Esophagus muscularis mucosa (tissue), 4 donors: ENCODE measurements at regions not wholly inside any gene's neighbourhood (a gene's known extent, or its start where the extent isn't known, plus 50 kb on each side); places are given as distances from the start of the nearest gene placed in this dataset.
"Not testable (repeated sequence)": the region's sequence is repeated elsewhere in the genome, so short reads cannot be mapped to it uniquely, and the experiment has no call there.

ENCODE experiments used
- DNase-seq: peaks from one replicate; pipeline ENCODE4 v3.0.0-alpha.2; 2017; ENCODE audit errors: extremely low spot score
- H3K27ac ChIP-seq, 4 donors: fragments of 200-600 bp; sonication (generic); replicated peaks in 1 of 4; 1 replicate in 3 of 4; 2 replicates in 1 of 4; pipeline ENCODE4 v1.5.1; 2016 to 2019; ENCODE audit warnings: mild to moderate bottlenecking in 1 of 4
- H3K27me3 ChIP-seq, 4 donors: fragments of 200-600 bp; sonication (generic); one replicate each; pipeline versions ENCODE4 v1.5.1 to v1.6.0; 2016 to 2019
- H3K36me3 ChIP-seq, 4 donors: fragments of 200-600 bp; sonication (generic); one replicate each; pipeline ENCODE4 v1.5.1; 2016 to 2019
- H3K4me1 ChIP-seq, 4 donors: fragments of 200-600 bp; sonication (generic); one replicate each; pipeline ENCODE4 v1.5.1; 2016 to 2019
- H3K4me3 ChIP-seq, 4 donors: fragments of 200-600 bp; sonication (generic); 1 replicate in 2 of 4; 2 replicates in 2 of 4; pipeline ENCODE4 v1.5.1; 2016 to 2019; ENCODE audit warnings: mild to moderate bottlenecking in 4 of 4, moderate library complexity in 1 of 4
- H3K9me3 ChIP-seq, 4 donors: fragments of 200-600 bp; sonication (generic); 1 replicate in 3 of 4; 2 replicates in 1 of 4; pipeline ENCODE4 v1.5.1; 2016 to 2019
- CTCF ChIP-seq, 3 experiments: fragments of 200-600 bp in 2 of 3; fragments of 450-650 bp in 1 of 3; sonication (generic) in 2 of 3; IDR thresholded peaks; one replicate each; pipeline ENCODE4 v1.5.1; 2017 to 2019; ENCODE audit warnings: antibody characterized with exemption in 3 of 3, mild to moderate bottlenecking in 2 of 3, moderate library complexity in 1 of 3
- EP300 ChIP-seq: sonication (generic); formaldehyde crosslinking; IDR thresholded peaks from one replicate; pipeline ENCODE4 v1.6.1; 2017; ENCODE audit warnings: antibody characterized with exemption
- POLR2A ChIP-seq: fragments of 450-650 bp; IDR thresholded peaks from one replicate; pipeline ENCODE4 v1.6.1; 2017; ENCODE audit warnings: antibody characterized with exemption, moderate library complexity, mild to moderate bottlenecking, low read depth
- POLR2AphosphoS5 ChIP-seq, 2 donors: sonication (generic); formaldehyde crosslinking; IDR thresholded peaks; one replicate each; pipeline ENCODE4 v1.6.1; 2017; ENCODE audit warnings: antibody characterized with exemption in 2 of 2
- WGBS: methylation state at CpG from one replicate; pipeline ENCODE4 v1.1.5; 2018; 5-methylcytosine and 5-hydroxymethylcytosine counted together
- intact Hi-C: fragments of 100-400 bp; cut with DNase I; formaldehyde crosslinking; loops from one replicate; pipeline ENCODE4 v1.15.1; 2023

GRCh38 chr17:445839-446238 lies 93.2 kb upstream of the RPH3AL start, which contains the start of gene RFLNB:
TSS of gene RFLNB (minus strand) at chr17:445939.
- H3K9me3 ChIP-seq, H3K4me3 ChIP-seq, intact Hi-C loops, H3K27ac ChIP-seq, H3K4me1 ChIP-seq, H3K27me3 ChIP-seq, DNase-seq: not testable (repeated sequence)
- 89% methylated on average over 12 of the region's 12 CpGs for WGBS
- H3K36me3 ChIP-seq = peaks cover 6 to 38% (median 26%) of the 10 kb centered on the region in 4 donors

- WGBS = 95% methylated on average over 7 of the region's 7 CpGs
- intact Hi-C loops = no loop called here
- TF ChIP-seq POLR2A = no peak
- TF ChIP-seq EP300 = no peak
- no peak for TF ChIP-seq POLR2AphosphoS5 (IDR thresholded peaks at IDR 0.05)
- no peak for TF ChIP-seq CTCF (IDR thresholded peaks at IDR 0.05)
Observed at GRCh38 chr17:444879-445454, 92.4 kb upstream of the RPH3AL start.

GRCh38 chr17:443109-443508 lies 90.5 kb upstream of the RPH3AL start:
- Histone ChIP-seq H3K4me3 (no peak overlapping the region), H3K36me3 (peaks cover 6 to 38% (median 26%) of the 10 kb centered on the region in 4 donors), H3K27me3 (no peaks in the 10 kb centered on the region), H3K27ac (no peak overlapping the region), H3K4me1 (no peaks in the 10 kb centered on the region), H3K9me3 (no peaks in the 10 kb centered on the region)
- no peak for DNase-seq
- intact Hi-C loops = no loop called here
- WGBS = 96% methylated on average over 30 of the region's 30 CpGs
- TF ChIP-seq POLR2A (no peak), CTCF (IDR thresholded peaks at IDR 0.05) (no peak), POLR2AphosphoS5 (IDR thresholded peaks at IDR 0.05) (no peak), EP300 (no peak)

More at GRCh38 chr17:444879-445454, 92.4 kb upstream of the RPH3AL start:
- H3K27ac ChIP-seq = no peak overlapping the region
- no peak overlapping the region for H3K4me3 ChIP-seq
- no peaks in the 10 kb centered on the region for H3K4me1 ChIP-seq
- H3K36me3 ChIP-seq = peaks cover 6 to 38% (median 26%) of the 10 kb centered on the region in 4 donors
- DNase-seq = no peak
- H3K27me3 ChIP-seq = no peaks in the 10 kb centered on the region
- H3K9me3 ChIP-seq = no peaks in the 10 kb centered on the region

GRCh38 chr17:441155-441950 lies 88.7 kb upstream of the RPH3AL start:
- no peaks in the 10 kb centered on the region for H3K4me1 ChIP-seq
- H3K36me3 ChIP-seq = peaks cover 6 to 38% (median 26%) of the 10 kb centered on the region in 4 donors
- 93% methylated on average over 41 of the region's 41 CpGs for WGBS
- DNase-seq = no peak
- TF ChIP-seq POLR2A (no peak), POLR2AphosphoS5 (IDR thresholded peaks at IDR 0.05) (no peak), EP300 (no peak), CTCF (IDR thresholded peaks at IDR 0.05) (no peak)
- intact Hi-C loops = no loop called here
- H3K27ac ChIP-seq = no peak overlapping the region
- H3K4me3 ChIP-seq = no peak overlapping the region
- no peaks in the 10 kb centered on the region for H3K9me3 ChIP-seq
- H3K27me3 ChIP-seq = no peaks in the 10 kb centered on the region

- H3K4me1 ChIP-seq = no peaks in the 10 kb centered on the region
- H3K27ac ChIP-seq = no peak overlapping the region
- intact Hi-C loops = no loop called here
- no peak for TF ChIP-seq POLR2A
- no peak for TF ChIP-seq EP300
- TF ChIP-seq CTCF (IDR thresholded peaks at IDR 0.05) = no peak
- no peak for TF ChIP-seq POLR2AphosphoS5 (IDR thresholded peaks at IDR 0.05)
- peaks cover 5 to 20% (median 15%) of the 10 kb centered on the region in 4 donors for H3K36me3 ChIP-seq
- WGBS = 89% methylated on average over 5 of the region's 5 CpGs
- H3K9me3 ChIP-seq = no peaks in the 10 kb centered on the region
- H3K4me3 ChIP-seq = no peak overlapping the region
- no peak for DNase-seq
- H3K27me3 ChIP-seq = no peaks in the 10 kb centered on the region
Observed at GRCh38 chr17:438191-438590, 85.6 kb upstream of the RPH3AL start.
